Smooth muscle cell (in vitro differentiated cells): ENCODE measurements at regions not wholly inside any gene's neighbourhood (a gene's known extent, or its start where the extent isn't known, plus 50 kb on each side); places are given as distances from the start of the nearest gene placed in this dataset.

Source experiments
- DNase-seq: peaks from one replicate; lab custom pipeline; 2025; ENCODE audit not compliant: unreplicated experiment; lab: John Stamatoyannopoulos, UW
- H2AFZ ChIP-seq: fragments of 200-600 bp; sonication (generic); 2 replicates; pipeline ENCODE4 v1.6.0; 2016; ENCODE audit warnings: antibody characterized with exemption, low read depth, mild to moderate bottlenecking
- H3F3A ChIP-seq: fragments of 200-600 bp; sonication (generic); 2 replicates; pipeline ENCODE4 v1.6.0; 2017; ENCODE audit warnings: antibody characterized with exemption, low read depth
- H3K27ac ChIP-seq: fragments of 200-600 bp; sonication (generic); 2 replicates; pipeline ENCODE4 v1.5.1; 2016; ENCODE audit warnings: low read depth, mild to moderate bottlenecking
- H3K27me3 ChIP-seq: fragments of 200-600 bp; sonication (generic); 2 replicates; pipeline ENCODE4 v1.6.1; 2016; ENCODE audit warnings: low read depth, mild to moderate bottlenecking
- H3K36me3 ChIP-seq: fragments of 200-600 bp; sonication (generic); 2 replicates; pipeline ENCODE4 v1.5.1; 2016; ENCODE audit warnings: low read depth
- H3K4me1 ChIP-seq: fragments of 200-600 bp; sonication (generic); 2 replicates; pipeline ENCODE4 v1.5.1; 2016; ENCODE audit warnings: low read depth
- H3K4me2 ChIP-seq: fragments of 200-600 bp; sonication (generic); 2 replicates; pipeline ENCODE4 v1.6.0; 2016; ENCODE audit warnings: mild to moderate bottlenecking
- H3K4me3 ChIP-seq: fragments of 200-600 bp; sonication (generic); 2 replicates; pipeline ENCODE4 v1.5.1; 2016; ENCODE audit warnings: mild to moderate bottlenecking
- H3K79me2 ChIP-seq: fragments of 200-600 bp; sonication (generic); 2 replicates; pipeline ENCODE4 v1.6.0; 2016; ENCODE audit warnings: low read depth, mild to moderate bottlenecking
- H3K9ac ChIP-seq: fragments of 200-600 bp; sonication (generic); 2 replicates; pipeline ENCODE4 v1.6.0; 2016; ENCODE audit warnings: low read depth
- H3K9me3 ChIP-seq: fragments of 200-600 bp; sonication (generic); replicated peaks from 2 replicates; pipeline ENCODE4 v1.5.1; 2016; ENCODE audit warnings: low read depth
- H4K20me1 ChIP-seq: fragments of 200-600 bp; sonication (generic); 2 replicates; pipeline ENCODE4 v1.6.0; 2016; ENCODE audit warnings: low read depth
- WGBS: methylation state at CpG from one replicate; pipeline ENCODE4 v1.1.7; 2016; ENCODE audit warnings: low lambda C conversion rate; 5-methylcytosine and 5-hydroxymethylcytosine counted together
- TF ChIP-seq, protein P1 (sequence below): fragments of 200-600 bp; sonication (generic); IDR thresholded peaks from 2 replicates; pipeline ENCODE4 v1.5.1; 2017; ENCODE audit warnings: borderline replicate concordance, mild to moderate bottlenecking, antibody characterized with exemption; ENCODE audit not compliant: insufficient read depth, poor library complexity, severe bottlenecking

DNA sequence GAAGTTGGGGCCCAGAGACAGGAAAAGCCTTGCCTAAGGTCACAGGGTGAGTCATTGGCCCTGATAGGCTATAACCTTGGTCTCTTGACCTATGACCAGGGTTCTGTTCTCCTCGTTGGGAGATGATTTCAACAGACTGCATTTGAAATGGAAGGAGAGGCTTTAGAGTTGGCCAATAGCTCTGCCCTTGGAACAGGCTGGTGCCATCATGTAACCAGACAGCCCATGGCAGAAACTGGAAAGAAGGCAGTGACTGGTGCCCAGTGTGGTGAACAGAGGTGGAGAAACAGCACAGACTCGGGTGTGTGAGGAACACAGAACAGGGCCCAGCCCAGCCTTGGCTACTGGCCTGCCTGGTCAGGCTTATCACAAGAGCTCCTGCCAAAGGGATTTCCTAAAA is 109.8 kb upstream of the SLC25A48 start:
- TF ChIP-seq, protein P1, sequence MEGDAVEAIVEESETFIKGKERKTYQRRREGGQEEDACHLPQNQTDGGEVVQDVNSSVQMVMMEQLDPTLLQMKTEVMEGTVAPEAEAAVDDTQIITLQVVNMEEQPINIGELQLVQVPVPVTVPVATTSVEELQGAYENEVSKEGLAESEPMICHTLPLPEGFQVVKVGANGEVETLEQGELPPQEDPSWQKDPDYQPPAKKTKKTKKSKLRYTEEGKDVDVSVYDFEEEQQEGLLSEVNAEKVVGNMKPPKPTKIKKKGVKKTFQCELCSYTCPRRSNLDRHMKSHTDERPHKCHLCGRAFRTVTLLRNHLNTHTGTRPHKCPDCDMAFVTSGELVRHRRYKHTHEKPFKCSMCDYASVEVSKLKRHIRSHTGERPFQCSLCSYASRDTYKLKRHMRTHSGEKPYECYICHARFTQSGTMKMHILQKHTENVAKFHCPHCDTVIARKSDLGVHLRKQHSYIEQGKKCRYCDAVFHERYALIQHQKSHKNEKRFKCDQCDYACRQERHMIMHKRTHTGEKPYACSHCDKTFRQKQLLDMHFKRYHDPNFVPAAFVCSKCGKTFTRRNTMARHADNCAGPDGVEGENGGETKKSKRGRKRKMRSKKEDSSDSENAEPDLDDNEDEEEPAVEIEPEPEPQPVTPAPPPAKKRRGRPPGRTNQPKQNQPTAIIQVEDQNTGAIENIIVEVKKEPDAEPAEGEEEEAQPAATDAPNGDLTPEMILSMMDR: no peak
- no peaks in the 10 kb centered on the region for H3K36me3 ChIP-seq

GRCh38 chr5:135723491-135723890 is 111.0 kb upstream of the SLC25A48 start:
- Histone ChIP-seq H3K79me2 (no peaks in the 10 kb centered on the region), H3K36me3 (no peaks in the 10 kb centered on the region), H2AFZ (no peak overlapping the region), H3K4me1 (peaks cover 21% of the 10 kb centered on the region), H3K27me3 (no peaks in the 10 kb centered on the region), H4K20me1 (no peaks in the 10 kb centered on the region), H3F3A (peaks cover 20% of the 10 kb centered on the region), H3K27ac (peak overlapping the region; percentile 59), H3K4me2 (peak overlapping the region; percentile 61), H3K4me3 (no peak overlapping the region), H3K9ac (no peak overlapping the region), H3K9me3 (no peaks in the 10 kb centered on the region)
- 8% methylated on average over 2 of the region's 2 CpGs for WGBS
- TF ChIP-seq, protein P1: no peak
- DNase-seq: no peak

More for the DNA sequence above, 109.8 kb upstream of the SLC25A48 start:
- no peaks in the 10 kb centered on the region for H3K79me2 ChIP-seq
- no peak for DNase-seq
- no peaks in the 10 kb centered on the region for H4K20me1 ChIP-seq
- H3K4me2 ChIP-seq: no peak overlapping the region
- no peaks in the 10 kb centered on the region for H3K9me3 ChIP-seq
- H3K4me3 ChIP-seq: no peak overlapping the region
- H2AFZ ChIP-seq: no peak overlapping the region
- peaks cover 27% of the 10 kb centered on the region for H3K4me1 ChIP-seq
- H3K27ac ChIP-seq: no peak overlapping the region
- no peak overlapping the region for H3K9ac ChIP-seq
- 61% methylated on average over 2 of the region's 2 CpGs for WGBS
- no peaks in the 10 kb centered on the region for H3K27me3 ChIP-seq
- H3F3A ChIP-seq: peaks cover 27% of the 10 kb centered on the region

DNA sequence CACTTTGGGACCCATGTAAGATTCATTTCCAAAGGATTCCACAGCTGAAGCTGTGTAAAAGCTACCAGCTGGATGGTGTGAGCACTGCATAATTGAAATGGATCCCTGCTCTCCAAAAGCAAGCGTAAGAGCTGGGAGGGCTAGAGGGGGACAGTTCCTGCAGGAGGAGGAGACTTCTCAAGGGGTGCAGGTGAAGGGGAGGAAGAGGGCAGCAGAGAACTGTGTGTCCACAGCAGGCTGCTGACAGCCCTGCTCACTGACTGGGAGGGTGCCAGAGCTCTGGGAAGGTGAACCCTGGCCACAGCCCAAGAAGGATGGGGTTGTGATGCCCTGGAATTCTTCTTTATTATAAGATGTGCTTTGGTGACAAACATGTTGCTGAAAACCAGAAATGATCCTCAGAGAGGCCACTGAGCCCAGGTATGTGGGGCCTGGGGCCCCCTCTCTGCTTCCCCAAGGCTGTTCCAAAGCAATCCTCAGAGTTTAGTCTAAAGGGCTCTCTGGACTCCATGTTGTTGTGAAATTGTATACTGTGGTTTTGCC is 112.8 kb upstream of the SLC25A48 start:
- WGBS: 97% methylated on average over 1 of the region's 1 CpG
- no peak for DNase-seq
- H3K79me2 ChIP-seq: no peaks in the 10 kb centered on the region
- H2AFZ ChIP-seq: no peak overlapping the region
- TF ChIP-seq, protein P1: no peak
- H3K9me3 ChIP-seq: no peaks in the 10 kb centered on the region
- no peaks in the 10 kb centered on the region for H3K36me3 ChIP-seq
- peaks cover 19% of the 10 kb centered on the region for H3K4me1 ChIP-seq
- peaks cover 9% of the 10 kb centered on the region for H3F3A ChIP-seq
- H3K9ac ChIP-seq: no peak overlapping the region
- H3K27me3 ChIP-seq: no peaks in the 10 kb centered on the region
- no peaks in the 10 kb centered on the region for H4K20me1 ChIP-seq
- no peak overlapping the region for H3K4me2 ChIP-seq
- H3K27ac ChIP-seq: peak overlapping the region; percentile 28
- no peak overlapping the region for H3K4me3 ChIP-seq

- Histone ChIP-seq H3F3A (peaks cover 9% of the 10 kb centered on the region), H3K4me2 (no peak overlapping the region), H3K4me1 (peaks cover 19% of the 10 kb centered on the region), H3K36me3 (no peaks in the 10 kb centered on the region), H3K27me3 (no peaks in the 10 kb centered on the region), H3K79me2 (no peaks in the 10 kb centered on the region), H3K9ac (no peak overlapping the region), H3K27ac (no peak overlapping the region), H3K4me3 (no peak overlapping the region), H2AFZ (no peak overlapping the region), H3K9me3 (no peaks in the 10 kb centered on the region), H4K20me1 (no peaks in the 10 kb centered on the region)
- 89% methylated on average over 2 of the region's 2 CpGs for WGBS
- TF ChIP-seq, protein P1: no peak
- DNase-seq: no peak
Measured at GRCh38 chr5:135720191-135720590, 114.3 kb upstream of the SLC25A48 start.
